ENCODE measurements at regions not wholly inside any gene's neighbourhood (a gene's known extent, or its start where the extent isn't known, plus 50 kb on each side); places are given as distances from the start of the nearest gene placed in this dataset.

DNA sequence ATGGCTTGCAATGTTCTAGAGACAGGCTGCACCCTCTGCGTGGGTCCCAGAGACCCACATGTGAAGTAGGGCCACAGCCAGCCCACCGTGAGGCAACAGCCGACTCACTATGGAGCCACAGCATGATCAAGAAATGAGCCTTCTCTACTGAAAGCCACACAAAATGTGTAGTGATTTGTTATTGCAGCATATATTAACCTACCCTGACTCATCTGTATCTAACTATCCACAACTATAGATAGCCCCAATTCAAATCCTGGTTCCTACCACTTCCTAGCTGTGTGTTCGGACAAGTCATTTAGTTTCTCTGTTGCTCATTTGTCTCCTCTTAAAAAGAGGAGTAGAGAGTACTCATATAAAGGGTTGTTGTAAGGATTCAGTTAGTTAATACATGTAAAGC lies 1152.3 kb downstream of the BCL11B start:
- no peak for DNase-seq (ENCODE audit: low read depth)
- Histone ChIP-seq H3K27me3 (ENCODE audit: control insufficient read depth, insufficient read depth, low read length) (no peaks in the 10 kb centered on the region), H3K36me3 (ENCODE audit: control insufficient read depth, insufficient read depth, low read length) (no peaks in the 10 kb centered on the region), H3K4me3 (ENCODE audit: low read depth, low read length) (no peak overlapping the region)
- TF ChIP-seq, protein P1, sequence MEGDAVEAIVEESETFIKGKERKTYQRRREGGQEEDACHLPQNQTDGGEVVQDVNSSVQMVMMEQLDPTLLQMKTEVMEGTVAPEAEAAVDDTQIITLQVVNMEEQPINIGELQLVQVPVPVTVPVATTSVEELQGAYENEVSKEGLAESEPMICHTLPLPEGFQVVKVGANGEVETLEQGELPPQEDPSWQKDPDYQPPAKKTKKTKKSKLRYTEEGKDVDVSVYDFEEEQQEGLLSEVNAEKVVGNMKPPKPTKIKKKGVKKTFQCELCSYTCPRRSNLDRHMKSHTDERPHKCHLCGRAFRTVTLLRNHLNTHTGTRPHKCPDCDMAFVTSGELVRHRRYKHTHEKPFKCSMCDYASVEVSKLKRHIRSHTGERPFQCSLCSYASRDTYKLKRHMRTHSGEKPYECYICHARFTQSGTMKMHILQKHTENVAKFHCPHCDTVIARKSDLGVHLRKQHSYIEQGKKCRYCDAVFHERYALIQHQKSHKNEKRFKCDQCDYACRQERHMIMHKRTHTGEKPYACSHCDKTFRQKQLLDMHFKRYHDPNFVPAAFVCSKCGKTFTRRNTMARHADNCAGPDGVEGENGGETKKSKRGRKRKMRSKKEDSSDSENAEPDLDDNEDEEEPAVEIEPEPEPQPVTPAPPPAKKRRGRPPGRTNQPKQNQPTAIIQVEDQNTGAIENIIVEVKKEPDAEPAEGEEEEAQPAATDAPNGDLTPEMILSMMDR (IDR thresholded peaks at IDR 0.05; ENCODE audit: insufficient read depth, low read depth, low read length) = no peak
- CTCF ChIA-PET = no interaction called here
- POLR2A ChIA-PET = no interaction called here

DNA sequence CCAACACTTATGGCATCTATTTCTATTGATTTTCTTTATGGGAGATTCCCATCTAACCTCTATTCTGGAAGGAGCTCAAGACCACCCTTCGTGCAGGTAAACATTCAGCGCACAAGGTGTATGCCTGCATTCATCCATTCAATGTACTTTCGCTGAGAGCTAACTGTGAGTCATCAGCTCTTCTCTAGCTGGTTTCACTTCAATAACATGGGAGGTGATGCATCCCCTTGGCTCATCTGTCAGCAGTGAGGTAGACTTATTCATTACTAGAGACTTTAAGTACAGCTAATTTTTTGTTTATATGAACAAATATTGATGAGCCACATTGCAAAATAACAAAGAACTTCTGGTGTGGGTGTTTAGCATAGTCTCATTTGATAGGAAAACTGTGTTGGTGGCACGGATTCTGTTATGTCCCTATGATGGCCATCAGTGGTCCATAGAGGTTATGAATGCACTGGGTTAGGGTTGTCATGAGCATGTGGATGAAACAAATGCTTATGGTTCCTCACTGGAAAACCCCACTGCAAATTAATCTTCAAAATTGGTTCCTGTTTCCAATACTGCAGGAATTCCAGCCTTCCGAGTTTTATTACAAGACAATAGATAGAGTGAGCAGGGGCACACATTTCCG lies 1151.0 kb downstream of the BCL11B start:
- ChIA-PET POLR2A (no interaction called here), CTCF (no interaction called here)
- Histone ChIP-seq H3K4me3 (ENCODE audit: low read depth, low read length) (no peak overlapping the region), H3K36me3 (ENCODE audit: control insufficient read depth, insufficient read depth, low read length) (no peaks in the 10 kb centered on the region), H3K27me3 (ENCODE audit: control insufficient read depth, insufficient read depth, low read length) (no peaks in the 10 kb centered on the region)
- TF ChIP-seq, protein P1 (IDR thresholded peaks at IDR 0.05; ENCODE audit: insufficient read depth, low read depth, low read length) = no peak
- DNase-seq (ENCODE audit: low read depth) = no peak

DNA sequence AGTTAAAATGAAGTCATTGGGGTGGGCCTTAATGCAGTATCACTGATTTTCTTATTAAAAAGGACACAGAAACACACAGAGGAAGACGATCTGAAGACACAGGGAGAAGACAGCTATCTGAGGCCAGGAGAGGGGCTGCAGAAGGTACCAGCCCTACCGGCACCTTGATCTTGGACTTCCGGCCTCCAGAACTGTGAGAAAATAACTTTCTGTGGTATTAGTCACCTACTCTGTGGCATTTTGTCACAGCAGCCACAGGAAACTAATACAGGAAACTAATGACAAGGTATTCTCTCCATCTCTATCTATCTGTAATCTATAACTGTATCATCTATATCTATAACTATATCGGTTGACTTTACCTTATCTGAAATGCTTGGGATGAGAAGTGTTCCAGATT lies 1149.5 kb downstream of the BCL11B start:
- CTCF ChIA-PET = no interaction called here
- H3K27me3 ChIP-seq (ENCODE audit: control insufficient read depth, insufficient read depth, low read length) = no peaks in the 10 kb centered on the region
- H3K36me3 ChIP-seq (ENCODE audit: control insufficient read depth, insufficient read depth, low read length) = no peaks in the 10 kb centered on the region
- POLR2A ChIA-PET = no interaction called here
- H3K4me3 ChIP-seq (ENCODE audit: low read depth, low read length) = no peak overlapping the region
- DNase-seq (ENCODE audit: low read depth) = no peak
- TF ChIP-seq, protein P1 (IDR thresholded peaks at IDR 0.05; ENCODE audit: insufficient read depth, low read depth, low read length) = no peak

DNA sequence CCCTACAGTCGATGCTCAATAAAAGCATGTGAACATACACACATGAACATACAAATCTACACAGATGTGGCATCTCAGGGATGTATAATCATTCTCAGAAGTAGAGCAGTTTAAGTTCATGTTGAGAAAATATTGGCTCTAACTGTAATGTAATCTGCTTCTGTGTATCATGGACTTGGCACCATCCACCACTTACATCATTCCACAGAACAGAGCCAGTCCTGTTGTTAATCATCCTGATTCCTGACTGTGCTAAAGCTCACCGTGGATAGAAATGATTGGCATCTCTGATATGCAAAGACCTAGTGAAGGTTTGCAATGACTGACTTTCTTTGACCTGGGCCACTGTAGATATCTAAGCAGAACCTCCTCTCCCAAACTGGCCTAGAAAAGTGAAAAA lies 1141.3 kb downstream of the BCL11B start:
- Histone ChIP-seq H3K36me3 (ENCODE audit: control insufficient read depth, insufficient read depth, low read length) (no peaks in the 10 kb centered on the region), H3K27me3 (ENCODE audit: control insufficient read depth, insufficient read depth, low read length) (no peaks in the 10 kb centered on the region), H3K4me3 (ENCODE audit: low read depth, low read length) (no peak overlapping the region)
- ChIA-PET CTCF (no interaction called here), POLR2A (no interaction called here)
- no peak for DNase-seq (ENCODE audit: low read depth)
- TF ChIP-seq, protein P1 (IDR thresholded peaks at IDR 0.05; ENCODE audit: insufficient read depth, low read depth, low read length) = no peak

GRCh38 chr14:98131406-98131805 lies 1140.6 kb downstream of the BCL11B start:
- no peaks in the 10 kb centered on the region for H3K27me3 ChIP-seq (ENCODE audit: control insufficient read depth, insufficient read depth, low read length)
- CTCF ChIA-PET = no interaction called here
- POLR2A ChIA-PET = no interaction called here
- TF ChIP-seq, protein P1 (IDR thresholded peaks at IDR 0.05; ENCODE audit: insufficient read depth, low read depth, low read length) = no peak
- no peaks in the 10 kb centered on the region for H3K36me3 ChIP-seq (ENCODE audit: control insufficient read depth, insufficient read depth, low read length)
- no peak for DNase-seq (ENCODE audit: low read depth)
- H3K4me3 ChIP-seq (ENCODE audit: low read depth, low read length) = no peak overlapping the region
